Memory B cell (primary cell): ENCODE measurements at regions not wholly inside any gene's neighbourhood (a gene's known extent, or its start where the extent isn't known, plus 50 kb on each side); places are given as distances from the start of the nearest gene placed in this dataset.
A peak's percentile ranks its signal among the peaks of the same experiment; 100 is the strongest.
"Not testable (repeated sequence)": the region's sequence is repeated elsewhere in the genome, so short reads cannot be mapped to it uniquely, and the experiment has no call there.

Experiments
- ATAC-seq: fragments of 150-1000 bp; cut with Tn5 transposase; 2 replicates; pipeline ENCODE4 v1.10.0; 2021; ENCODE audit warnings: low read depth, mild to moderate bottlenecking, moderate library complexity
- DNase-seq, 2 donors: peaks; one replicate each; pipeline ENCODE4 v3.0.0; 2022; ENCODE audit warnings: low spot score in 2 of 2
- H3K27ac Mint-ChIP-seq: one replicate; pipeline ENCODE4 v1.8.0; 2022; ENCODE audit warnings: mild to moderate bottlenecking, moderate library complexity, mixed read lengths
- H3K27me3 Mint-ChIP-seq: one replicate; pipeline ENCODE4 v1.8.0; 2022; ENCODE audit warnings: mixed read lengths
- H3K36me3 Mint-ChIP-seq: one replicate; pipeline ENCODE4 v1.8.0; 2022; ENCODE audit warnings: mild to moderate bottlenecking, mixed read lengths
- H3K4me1 Mint-ChIP-seq: one replicate; pipeline ENCODE4 v1.8.0; 2022; ENCODE audit warnings: mixed read lengths
- H3K4me3 Mint-ChIP-seq: one replicate; pipeline ENCODE4 v1.8.0; 2022; ENCODE audit warnings: mild to moderate bottlenecking, moderate library complexity, mixed read lengths
- H3K9me3 Mint-ChIP-seq: one replicate; pipeline ENCODE4 v1.8.0; 2022; ENCODE audit warnings: mixed read lengths

- peaks cover 7% of the 10 kb centered on the region for H3K27me3 Mint-ChIP-seq
- no peak overlapping the region for H3K4me3 Mint-ChIP-seq
- H3K36me3 Mint-ChIP-seq = peaks cover 1% of the 10 kb centered on the region
- ATAC-seq (no peak), DNase-seq (no peak)
- no peaks in the 10 kb centered on the region for H3K4me1 Mint-ChIP-seq
- H3K9me3 Mint-ChIP-seq = no peaks in the 10 kb centered on the region
- H3K27ac Mint-ChIP-seq = no peak overlapping the region
Measured at GRCh38 chr2:63676135-63676534, 87.4 kb downstream of the MDH1 start.

DNA sequence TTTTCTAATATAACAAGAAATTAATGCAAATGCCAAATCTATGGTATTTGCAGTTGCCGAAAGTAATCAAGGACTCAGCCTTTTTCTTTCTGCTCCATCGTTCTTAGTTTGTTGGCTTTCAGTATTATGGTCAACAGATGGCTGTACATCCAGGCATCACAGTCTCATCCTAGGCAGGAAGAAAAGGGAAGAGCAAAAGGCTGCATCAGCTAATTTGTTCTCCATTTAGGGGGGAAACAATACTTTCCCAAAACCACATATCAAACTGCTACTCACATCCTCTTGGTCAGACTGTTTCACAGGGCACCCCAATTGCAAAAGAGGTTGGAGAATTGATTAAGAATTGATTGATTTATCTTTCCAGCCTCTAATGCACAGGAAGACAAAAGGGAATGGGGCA lies 89.3 kb downstream of the MDH1 start:
- no peak for ATAC-seq
- H3K9me3 Mint-ChIP-seq = no peaks in the 10 kb centered on the region
- peaks cover 1% of the 10 kb centered on the region for H3K36me3 Mint-ChIP-seq
- H3K27me3 Mint-ChIP-seq = peaks cover 6% of the 10 kb centered on the region
- no peak for DNase-seq
- no peaks in the 10 kb centered on the region for H3K4me1 Mint-ChIP-seq
- H3K4me3 Mint-ChIP-seq = no peak overlapping the region
- H3K27ac Mint-ChIP-seq = no peak overlapping the region

DNA sequence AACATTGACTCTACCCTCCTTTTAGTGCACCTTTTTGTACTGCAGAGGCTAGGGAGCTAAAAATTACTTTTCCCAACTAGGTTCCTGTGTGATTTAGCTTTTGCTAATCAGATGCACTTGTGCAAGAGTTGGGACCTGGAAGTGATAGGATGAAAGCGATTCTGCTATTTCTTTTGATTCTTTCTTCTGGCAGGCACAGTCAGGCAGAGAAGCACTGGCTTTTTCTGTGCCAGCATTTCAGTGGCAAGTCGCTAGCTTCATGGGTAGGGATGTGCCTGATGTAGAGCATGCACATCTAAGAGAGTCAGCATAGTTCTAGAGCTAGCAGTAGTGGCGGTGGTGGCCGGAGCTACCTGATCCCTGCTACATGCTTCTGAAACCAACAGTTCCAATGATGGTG lies 89.8 kb downstream of the MDH1 start:
- Mint-ChIP-seq H3K27ac (no peak overlapping the region), H3K36me3 (peaks cover 1% of the 10 kb centered on the region), H3K4me3 (no peak overlapping the region), H3K9me3 (no peaks in the 10 kb centered on the region), H3K4me1 (no peaks in the 10 kb centered on the region), H3K27me3 (peaks cover 5% of the 10 kb centered on the region)
- DNase-seq (no peak), ATAC-seq (no peak)

DNA sequence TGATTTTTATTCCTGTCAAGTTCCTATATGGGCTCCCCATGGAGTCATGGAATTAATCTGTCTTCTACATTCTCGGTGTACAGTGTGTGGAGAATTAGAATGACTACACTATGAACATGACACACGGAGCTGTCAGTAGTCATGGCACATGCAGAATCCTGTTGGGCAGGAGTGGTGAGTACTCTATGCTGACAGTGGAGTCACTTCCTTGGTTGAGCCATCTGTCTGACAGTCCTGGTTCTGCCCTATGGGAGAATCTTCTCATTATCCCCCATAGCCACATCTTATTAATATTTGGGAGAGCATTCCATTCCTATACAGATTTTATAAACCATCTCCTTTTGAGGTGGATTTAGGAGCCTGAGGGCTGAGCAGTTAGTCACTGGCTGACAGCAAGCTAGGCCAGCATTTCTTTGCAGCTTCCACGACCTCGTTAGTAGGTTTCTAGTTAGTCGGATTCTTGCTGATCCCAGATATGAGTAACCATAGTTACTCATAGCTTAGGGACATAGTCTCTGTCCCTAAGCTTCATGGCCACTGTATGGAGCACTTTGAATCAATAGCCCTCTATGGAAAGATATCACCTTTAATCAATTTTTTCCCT lies 90.6 kb downstream of the MDH1 start:
- Mint-ChIP-seq H3K27me3 (peaks cover 5% of the 10 kb centered on the region), H3K27ac (no peak overlapping the region), H3K9me3 (no peaks in the 10 kb centered on the region), H3K36me3 (peaks cover 1% of the 10 kb centered on the region), H3K4me1 (no peaks in the 10 kb centered on the region), H3K4me3 (no peak overlapping the region)
- DNase-seq = no peak
- ATAC-seq = no peak

DNA sequence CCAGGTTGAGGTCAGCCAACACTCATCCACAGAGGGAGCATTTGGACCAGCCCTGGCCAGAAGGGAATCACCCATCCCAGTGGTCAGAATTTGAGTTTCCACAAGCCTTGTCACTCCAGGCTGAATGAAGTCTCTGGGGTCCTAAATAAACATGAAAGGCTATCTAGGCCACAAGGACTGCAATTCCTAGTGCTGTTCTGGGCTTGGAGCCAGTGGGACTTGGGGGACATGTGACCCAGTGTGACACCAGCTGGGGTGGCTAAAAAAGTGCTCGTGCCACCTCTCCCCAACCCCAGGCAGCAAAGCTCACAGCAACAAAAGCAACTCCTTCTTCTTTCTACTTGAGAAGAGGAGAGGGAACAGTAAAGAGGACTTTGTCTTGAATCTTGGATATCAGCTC lies 91.7 kb downstream of the MDH1 start:
- H3K4me1 Mint-ChIP-seq = no peaks in the 10 kb centered on the region
- no peak for ATAC-seq
- H3K4me3 Mint-ChIP-seq = no peak overlapping the region
- no peaks in the 10 kb centered on the region for H3K9me3 Mint-ChIP-seq
- H3K27ac Mint-ChIP-seq = no peak overlapping the region
- DNase-seq = no peak
- H3K27me3 Mint-ChIP-seq = peaks cover 5% of the 10 kb centered on the region
- peaks cover 1% of the 10 kb centered on the region for H3K36me3 Mint-ChIP-seq

- H3K27ac Mint-ChIP-seq = no peak overlapping the region
- no peaks in the 10 kb centered on the region for H3K4me1 Mint-ChIP-seq
- H3K9me3 Mint-ChIP-seq = no peaks in the 10 kb centered on the region
- H3K36me3 Mint-ChIP-seq = peaks cover 1% of the 10 kb centered on the region
- H3K27me3 Mint-ChIP-seq = peaks cover 5% of the 10 kb centered on the region
- ATAC-seq = no peak
- H3K4me3 Mint-ChIP-seq = no peak overlapping the region
- no peak for DNase-seq
Measured at GRCh38 chr2:63681896-63682295, 93.1 kb downstream of the MDH1 start.

DNA sequence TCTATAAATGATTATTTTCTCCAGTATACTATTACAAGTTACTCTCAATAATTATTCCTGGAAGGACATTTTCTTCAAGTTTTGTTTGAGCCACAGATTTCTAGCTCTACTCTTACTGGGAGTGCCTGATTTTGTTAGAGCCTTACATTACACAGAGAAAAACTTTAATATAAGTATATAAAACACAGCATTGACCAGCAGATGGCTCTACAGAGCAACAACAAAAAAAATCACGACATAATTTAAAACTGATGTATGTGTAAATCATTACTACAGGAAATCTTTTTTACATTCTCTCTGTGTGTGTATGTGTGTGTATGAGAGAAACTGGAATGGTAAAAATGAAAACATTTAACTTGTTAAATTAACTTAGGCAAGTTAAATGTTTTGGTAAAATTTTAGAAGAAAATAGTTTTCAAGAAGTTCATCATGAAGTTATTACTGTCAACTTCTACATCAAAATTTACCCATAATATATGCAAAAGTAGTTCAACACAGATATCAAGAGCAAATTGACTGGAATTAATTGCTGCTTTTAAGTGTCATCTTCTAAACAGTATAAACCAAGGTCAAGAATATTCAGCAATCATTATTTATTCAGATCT lies 103.3 kb downstream of the MDH1 start:
- Mint-ChIP-seq H3K4me1 (no peaks in the 10 kb centered on the region), H3K4me3 (no peak overlapping the region), H3K36me3 (no peaks in the 10 kb centered on the region), H3K9me3 (no peaks in the 10 kb centered on the region), H3K27ac (no peak overlapping the region), H3K27me3 (no peaks in the 10 kb centered on the region)
- DNase-seq (peak in 1 of 2 donors; percentile 22), ATAC-seq (peak; percentile 48)

DNA sequence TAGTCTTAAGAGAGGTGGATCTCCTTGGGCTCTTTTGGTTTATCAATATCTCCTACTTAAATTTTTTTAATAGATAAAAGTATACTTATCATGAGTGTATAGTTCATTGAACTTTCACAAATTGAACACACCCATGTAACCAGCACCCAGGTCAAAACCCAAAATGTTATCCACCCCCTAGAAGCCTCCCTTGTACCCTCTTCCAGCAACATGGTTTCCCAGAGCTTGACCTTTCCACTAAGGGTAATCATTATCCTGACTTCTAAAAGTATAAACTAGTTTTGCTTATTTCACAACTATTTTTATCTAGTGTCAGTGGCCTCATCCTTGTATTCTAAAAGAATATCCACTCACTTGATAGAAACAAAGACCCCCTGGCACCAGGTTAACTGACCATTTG lies 106.8 kb downstream of the MDH1 start:
- Mint-ChIP-seq H3K4me3 (no peak overlapping the region), H3K27ac (no peak overlapping the region), H3K27me3 (no peaks in the 10 kb centered on the region), H3K9me3 (no peaks in the 10 kb centered on the region), H3K4me1 (no peaks in the 10 kb centered on the region), H3K36me3 (no peaks in the 10 kb centered on the region)
- no peak for ATAC-seq
- no peak for DNase-seq

DNA sequence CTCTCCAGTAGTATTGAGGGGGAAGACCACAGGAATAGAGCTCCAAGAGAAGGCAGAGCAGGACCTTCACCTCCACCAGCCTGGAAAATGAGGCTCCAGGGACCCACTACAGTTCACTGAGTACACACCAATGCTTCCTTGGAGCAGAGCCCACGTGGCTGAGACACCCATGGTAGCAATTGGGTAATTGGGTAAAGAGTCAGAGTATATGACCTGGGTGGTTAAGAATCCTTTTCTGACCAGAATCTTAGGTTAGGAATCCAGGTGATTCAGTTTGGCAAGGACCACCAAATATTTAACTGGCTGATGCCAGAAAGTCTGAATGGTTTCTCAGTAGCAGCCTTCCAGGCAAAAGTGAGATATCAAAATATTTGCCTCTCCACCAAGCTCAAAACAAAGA lies 107.7 kb downstream of the MDH1 start:
- no peaks in the 10 kb centered on the region for H3K27me3 Mint-ChIP-seq
- no peaks in the 10 kb centered on the region for H3K4me1 Mint-ChIP-seq
- H3K27ac Mint-ChIP-seq = no peak overlapping the region
- no peaks in the 10 kb centered on the region for H3K36me3 Mint-ChIP-seq
- DNase-seq (no peak), ATAC-seq (no peak)
- H3K9me3 Mint-ChIP-seq = no peaks in the 10 kb centered on the region
- no peak overlapping the region for H3K4me3 Mint-ChIP-seq

- Mint-ChIP-seq H3K36me3 (no peaks in the 10 kb centered on the region), H3K27me3 (no peaks in the 10 kb centered on the region), H3K4me1 (no peaks in the 10 kb centered on the region), H3K27ac (no peak overlapping the region), H3K4me3 (no peak overlapping the region), H3K9me3 (no peaks in the 10 kb centered on the region)
- DNase-seq (no peak), ATAC-seq (no peak)
Measured at GRCh38 chr2:63697160-63697559, 108.4 kb downstream of the MDH1 start.

- Mint-ChIP-seq H3K4me1 (no peaks in the 10 kb centered on the region), H3K36me3 (no peaks in the 10 kb centered on the region), H3K9me3 (no peaks in the 10 kb centered on the region), H3K27ac (no peak overlapping the region), H3K4me3 (no peak overlapping the region), H3K27me3 (no peaks in the 10 kb centered on the region)
- DNase-seq = no peak
- peak; percentile 65 for ATAC-seq
Measured at GRCh38 chr2:63698786-63699548, 110.2 kb downstream of the MDH1 start.

- Mint-ChIP-seq H3K27ac (no peak overlapping the region), H3K36me3 (no peaks in the 10 kb centered on the region), H3K4me1 (no peaks in the 10 kb centered on the region), H3K4me3 (no peak overlapping the region), H3K27me3 (no peaks in the 10 kb centered on the region), H3K9me3 (no peaks in the 10 kb centered on the region)
- DNase-seq = no peak
- ATAC-seq = no peak
Measured at GRCh38 chr2:63699549-63699839, 110.7 kb downstream of the MDH1 start.

DNA sequence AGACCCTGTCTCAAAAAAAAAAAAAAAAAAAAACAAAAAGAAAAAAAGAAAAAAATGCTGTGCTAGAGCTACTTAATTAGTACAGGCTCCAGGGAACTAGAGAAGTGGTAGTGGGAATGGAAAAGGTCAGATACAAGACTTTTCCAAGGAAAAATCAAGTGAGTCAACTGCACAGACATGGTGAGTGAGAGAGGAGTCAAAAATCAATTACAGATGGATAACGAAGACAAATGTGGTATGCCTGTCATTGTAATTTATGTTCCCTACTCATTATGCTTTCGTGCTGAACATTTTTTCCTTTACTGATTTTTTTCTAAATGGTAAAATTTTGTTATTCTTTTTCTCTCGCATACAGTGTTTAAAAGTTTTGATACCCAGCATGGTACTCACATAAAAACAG lies 111.5 kb downstream of the MDH1 start:
- ATAC-seq (no peak), DNase-seq (no peak)
- Mint-ChIP-seq H3K27ac (no peak overlapping the region), H3K9me3 (no peaks in the 10 kb centered on the region), H3K4me3 (no peak overlapping the region), H3K36me3 (no peaks in the 10 kb centered on the region), H3K4me1 (no peaks in the 10 kb centered on the region), H3K27me3 (no peaks in the 10 kb centered on the region)

DNA sequence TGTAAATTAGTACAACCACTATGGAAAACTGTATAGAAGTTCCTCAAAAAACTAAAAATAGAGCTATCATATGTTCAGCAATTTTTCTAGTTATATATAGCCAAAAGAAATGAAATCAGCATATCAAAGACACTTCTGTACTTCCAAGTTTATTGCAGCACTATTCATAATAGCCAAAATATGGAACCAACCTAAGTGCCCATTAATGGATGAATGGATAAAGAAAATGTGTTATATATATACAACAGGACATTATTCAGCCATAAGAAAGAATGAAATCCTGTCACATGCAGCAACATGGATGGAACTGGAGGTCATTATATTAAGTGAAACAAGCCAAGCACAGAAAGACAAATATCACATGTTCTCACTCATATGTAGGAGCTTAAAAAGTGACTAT lies 112.6 kb downstream of the MDH1 start:
- no peak overlapping the region for H3K27ac Mint-ChIP-seq
- H3K4me1 Mint-ChIP-seq = no peaks in the 10 kb centered on the region
- H3K36me3 Mint-ChIP-seq = no peaks in the 10 kb centered on the region
- H3K27me3 Mint-ChIP-seq = peaks cover 3% of the 10 kb centered on the region
- no peak for DNase-seq
- H3K4me3 Mint-ChIP-seq = no peak overlapping the region
- H3K9me3 Mint-ChIP-seq = no peaks in the 10 kb centered on the region
- ATAC-seq = no peak

- H3K4me1 Mint-ChIP-seq, DNase-seq, H3K36me3 Mint-ChIP-seq, H3K27ac Mint-ChIP-seq, H3K9me3 Mint-ChIP-seq, H3K4me3 Mint-ChIP-seq, H3K27me3 Mint-ChIP-seq, ATAC-seq: not testable (repeated sequence)
Measured at GRCh38 chr2:63706084-63706483, 117.3 kb downstream of the MDH1 start.
